ENCODE measurements at regions not wholly inside any gene's neighbourhood (a gene's known extent, or its start where the extent isn't known, plus 50 kb on each side); places are given as distances from the start of the nearest gene placed in this dataset.

DNA sequence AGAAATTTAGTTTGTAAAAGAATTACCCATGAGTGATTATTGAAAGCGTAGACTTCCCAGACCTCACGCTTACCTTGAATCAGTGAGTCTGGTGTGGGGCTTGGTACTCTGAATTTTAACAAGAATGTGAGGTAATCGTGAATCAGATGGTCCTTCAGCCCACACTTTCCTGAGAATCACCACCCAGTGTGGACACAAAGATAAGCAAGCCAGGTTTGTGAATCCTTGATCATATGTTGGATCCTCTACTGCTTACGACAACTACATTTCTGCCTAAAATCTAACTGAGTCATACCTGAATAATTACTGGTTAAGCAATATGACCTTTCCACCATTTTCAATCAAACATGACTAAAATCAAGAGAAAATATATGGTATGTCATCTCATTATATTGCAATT lies 589.3 kb downstream of the TFAP2A start:
- no peak for TF ChIP-seq FOXM1 (IDR thresholded peaks at IDR 0.05; ENCODE audit: borderline replicate concordance, low read depth)
- no peak for TF ChIP-seq TEAD4 (IDR thresholded peaks at IDR 0.05)
- no peak for TF ChIP-seq CEBPB (IDR thresholded peaks at IDR 0.05)
- no peak for TF ChIP-seq RAD21 (IDR thresholded peaks at IDR 0.05; ENCODE audit: low read depth)
- no peak for TF ChIP-seq TAF1 (IDR thresholded peaks at IDR 0.05; ENCODE audit: low read depth)
- no peak for TF ChIP-seq TCF12 (IDR thresholded peaks at IDR 0.05; ENCODE audit: low read depth)
- TF ChIP-seq EGR1 (IDR thresholded peaks at IDR 0.05), result no peak
- TF ChIP-seq ZBTB7A (IDR thresholded peaks at IDR 0.05; ENCODE audit: low read depth), result no peak
- TF ChIP-seq, protein P1, sequence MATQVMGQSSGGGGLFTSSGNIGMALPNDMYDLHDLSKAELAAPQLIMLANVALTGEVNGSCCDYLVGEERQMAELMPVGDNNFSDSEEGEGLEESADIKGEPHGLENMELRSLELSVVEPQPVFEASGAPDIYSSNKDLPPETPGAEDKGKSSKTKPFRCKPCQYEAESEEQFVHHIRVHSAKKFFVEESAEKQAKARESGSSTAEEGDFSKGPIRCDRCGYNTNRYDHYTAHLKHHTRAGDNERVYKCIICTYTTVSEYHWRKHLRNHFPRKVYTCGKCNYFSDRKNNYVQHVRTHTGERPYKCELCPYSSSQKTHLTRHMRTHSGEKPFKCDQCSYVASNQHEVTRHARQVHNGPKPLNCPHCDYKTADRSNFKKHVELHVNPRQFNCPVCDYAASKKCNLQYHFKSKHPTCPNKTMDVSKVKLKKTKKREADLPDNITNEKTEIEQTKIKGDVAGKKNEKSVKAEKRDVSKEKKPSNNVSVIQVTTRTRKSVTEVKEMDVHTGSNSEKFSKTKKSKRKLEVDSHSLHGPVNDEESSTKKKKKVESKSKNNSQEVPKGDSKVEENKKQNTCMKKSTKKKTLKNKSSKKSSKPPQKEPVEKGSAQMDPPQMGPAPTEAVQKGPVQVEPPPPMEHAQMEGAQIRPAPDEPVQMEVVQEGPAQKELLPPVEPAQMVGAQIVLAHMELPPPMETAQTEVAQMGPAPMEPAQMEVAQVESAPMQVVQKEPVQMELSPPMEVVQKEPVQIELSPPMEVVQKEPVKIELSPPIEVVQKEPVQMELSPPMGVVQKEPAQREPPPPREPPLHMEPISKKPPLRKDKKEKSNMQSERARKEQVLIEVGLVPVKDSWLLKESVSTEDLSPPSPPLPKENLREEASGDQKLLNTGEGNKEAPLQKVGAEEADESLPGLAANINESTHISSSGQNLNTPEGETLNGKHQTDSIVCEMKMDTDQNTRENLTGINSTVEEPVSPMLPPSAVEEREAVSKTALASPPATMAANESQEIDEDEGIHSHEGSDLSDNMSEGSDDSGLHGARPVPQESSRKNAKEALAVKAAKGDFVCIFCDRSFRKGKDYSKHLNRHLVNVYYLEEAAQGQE (IDR thresholded peaks at IDR 0.05; ENCODE audit: low read depth), result no peak
- TF ChIP-seq YY1 (IDR thresholded peaks at IDR 0.05; ENCODE audit: low read depth), result no peak
- TF ChIP-seq, protein P2, sequence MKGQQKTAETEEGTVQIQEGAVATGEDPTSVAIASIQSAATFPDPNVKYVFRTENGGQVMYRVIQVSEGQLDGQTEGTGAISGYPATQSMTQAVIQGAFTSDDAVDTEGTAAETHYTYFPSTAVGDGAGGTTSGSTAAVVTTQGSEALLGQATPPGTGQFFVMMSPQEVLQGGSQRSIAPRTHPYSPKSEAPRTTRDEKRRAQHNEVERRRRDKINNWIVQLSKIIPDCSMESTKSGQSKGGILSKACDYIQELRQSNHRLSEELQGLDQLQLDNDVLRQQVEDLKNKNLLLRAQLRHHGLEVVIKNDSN (IDR thresholded peaks at IDR 0.05), result no peak
- no peak for TF ChIP-seq NFIC (IDR thresholded peaks at IDR 0.05)
- no peak for TF ChIP-seq EP300 (IDR thresholded peaks at IDR 0.05; ENCODE audit: borderline replicate concordance)
- TF ChIP-seq CREB1 (IDR thresholded peaks at IDR 0.05; ENCODE audit: low read depth), result no peak
- TF ChIP-seq, protein P3, sequence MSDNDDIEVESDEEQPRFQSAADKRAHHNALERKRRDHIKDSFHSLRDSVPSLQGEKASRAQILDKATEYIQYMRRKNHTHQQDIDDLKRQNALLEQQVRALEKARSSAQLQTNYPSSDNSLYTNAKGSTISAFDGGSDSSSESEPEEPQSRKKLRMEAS (IDR thresholded peaks at IDR 0.05), result no peak

DNA sequence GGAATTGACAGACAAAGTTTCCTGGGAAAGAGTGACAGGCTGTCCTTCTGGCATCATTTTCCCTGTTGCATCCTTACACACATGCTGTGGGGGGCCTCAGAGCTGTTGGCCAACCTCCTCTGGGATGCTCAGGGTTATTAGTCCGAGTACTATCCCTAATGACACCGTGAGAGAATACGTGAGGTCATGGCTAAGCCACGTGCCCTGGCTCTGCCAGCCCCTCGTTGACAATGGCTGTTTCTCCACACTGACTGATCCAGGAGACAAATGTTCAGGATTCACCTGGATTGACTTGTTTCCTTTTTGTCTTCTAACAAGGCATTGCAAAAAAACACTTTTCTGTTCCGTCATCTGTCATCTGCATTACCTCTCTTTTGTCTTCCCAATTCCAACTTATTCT lies 604.6 kb downstream of the TFAP2A start:
- TF ChIP-seq, protein P3 (IDR thresholded peaks at IDR 0.05), result no peak
- no peak for TF ChIP-seq TEAD4 (IDR thresholded peaks at IDR 0.05)
- TF ChIP-seq EP300 (IDR thresholded peaks at IDR 0.05; ENCODE audit: borderline replicate concordance), result no peak
- TF ChIP-seq TAF1 (IDR thresholded peaks at IDR 0.05; ENCODE audit: low read depth), result no peak
- TF ChIP-seq, protein P1 (IDR thresholded peaks at IDR 0.05; ENCODE audit: low read depth), result no peak
- no peak for TF ChIP-seq NFIC (IDR thresholded peaks at IDR 0.05)
- TF ChIP-seq EGR1 (IDR thresholded peaks at IDR 0.05), result no peak
- TF ChIP-seq FOXM1 (IDR thresholded peaks at IDR 0.05; ENCODE audit: borderline replicate concordance, low read depth), result no peak
- no peak for TF ChIP-seq CREB1 (IDR thresholded peaks at IDR 0.05; ENCODE audit: low read depth)
- no peak for TF ChIP-seq YY1 (IDR thresholded peaks at IDR 0.05; ENCODE audit: low read depth)
- no peak for TF ChIP-seq TCF12 (IDR thresholded peaks at IDR 0.05; ENCODE audit: low read depth)
- no peak for TF ChIP-seq RAD21 (IDR thresholded peaks at IDR 0.05; ENCODE audit: low read depth)

DNA sequence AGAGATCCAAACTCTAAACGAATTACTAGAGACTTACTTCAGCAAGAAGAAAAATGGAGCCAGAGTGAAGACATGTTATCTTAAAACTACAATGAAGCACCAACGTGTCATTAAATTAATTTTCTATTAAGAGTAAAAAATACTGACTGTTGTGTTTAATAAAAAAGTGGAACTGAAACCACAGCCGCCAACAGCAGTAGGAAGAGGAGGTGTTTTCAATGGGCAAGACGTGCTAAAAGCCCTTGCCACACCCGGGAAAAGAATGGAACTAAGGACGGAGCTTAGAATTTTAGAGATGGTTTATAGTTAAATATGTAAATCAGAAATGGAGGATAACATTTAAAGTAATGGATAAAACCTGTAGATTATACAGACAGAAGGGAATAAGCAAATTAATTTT lies 608.7 kb downstream of the TFAP2A start:
- TF ChIP-seq TEAD4 (IDR thresholded peaks at IDR 0.05), result no peak
- no peak for TF ChIP-seq NFIC (IDR thresholded peaks at IDR 0.05)

DNA sequence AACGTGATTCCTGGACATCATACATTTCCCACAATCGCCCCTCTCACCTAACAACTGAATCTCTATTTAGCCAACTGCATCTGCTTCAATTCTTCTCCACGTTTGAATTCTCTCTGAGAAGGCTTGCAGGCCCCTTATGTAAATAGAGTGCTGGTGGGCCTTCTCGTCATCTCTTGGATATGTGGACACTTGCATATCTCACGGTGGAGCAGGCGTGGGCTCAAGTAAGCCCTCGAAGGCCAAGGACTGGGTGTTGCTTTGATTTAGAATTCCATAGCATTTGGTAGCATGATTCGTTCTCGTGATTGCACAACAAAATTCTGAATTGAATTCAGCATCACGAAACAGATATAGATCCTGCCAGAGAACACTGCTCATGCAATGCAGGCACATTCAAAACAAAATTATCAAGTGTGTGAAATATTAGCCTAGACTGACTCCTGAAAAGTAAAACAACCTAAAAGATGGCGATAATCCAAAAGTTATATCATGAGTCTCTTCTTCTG lies 613.6 kb downstream of the TFAP2A start:
- TF ChIP-seq ZBTB7A (IDR thresholded peaks at IDR 0.05; ENCODE audit: low read depth) (no peak), TEAD4 (IDR thresholded peaks at IDR 0.05) (no peak), TCF12 (IDR thresholded peaks at IDR 0.05; ENCODE audit: low read depth) (no peak), CEBPB (IDR thresholded peaks at IDR 0.05) (no peak), FOXM1 (IDR thresholded peaks at IDR 0.05; ENCODE audit: borderline replicate concordance, low read depth) (no peak), EP300 (IDR thresholded peaks at IDR 0.05; ENCODE audit: borderline replicate concordance) (no peak), NFIC (IDR thresholded peaks at IDR 0.05) (no peak)
- TF ChIP-seq, protein P3 (IDR thresholded peaks at IDR 0.05), result no peak
- TF ChIP-seq, protein P2 (IDR thresholded peaks at IDR 0.05), result no peak

DNA sequence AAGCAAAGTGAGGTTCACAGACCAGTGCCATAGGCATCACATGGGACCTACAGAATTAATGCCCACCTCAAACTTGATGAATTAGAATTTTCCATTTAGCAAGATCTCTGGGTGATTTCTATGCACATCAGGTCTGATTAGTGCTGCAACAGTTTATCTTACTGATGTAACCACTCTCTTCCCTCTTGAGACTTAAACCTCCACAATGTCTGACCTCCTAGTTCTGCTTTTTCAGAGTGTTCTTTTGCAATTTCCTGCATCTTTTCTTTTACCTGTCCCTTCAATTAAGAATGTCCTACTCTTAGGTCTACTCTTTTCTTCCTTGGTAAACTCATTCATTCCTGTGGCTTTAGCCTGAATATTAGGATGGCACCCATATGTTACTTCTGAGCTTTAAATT lies 615.3 kb downstream of the TFAP2A start:
- no peak for TF ChIP-seq CREB1 (IDR thresholded peaks at IDR 0.05; ENCODE audit: low read depth)
- TF ChIP-seq TEAD4 (IDR thresholded peaks at IDR 0.05), result no peak
- TF ChIP-seq, protein P1 (IDR thresholded peaks at IDR 0.05; ENCODE audit: low read depth), result no peak
- no peak for TF ChIP-seq NFIC (IDR thresholded peaks at IDR 0.05)
- TF ChIP-seq, protein P2 (IDR thresholded peaks at IDR 0.05), result no peak

All from Ishikawa (cell line).